ENCODE measurements at regions not wholly inside any gene's neighbourhood (a gene's known extent, or its start where the extent isn't known, plus 50 kb on each side); places are given as distances from the start of the nearest gene placed in this dataset.
A peak's percentile ranks its signal among the peaks of the same experiment; 100 is the strongest.

DNA sequence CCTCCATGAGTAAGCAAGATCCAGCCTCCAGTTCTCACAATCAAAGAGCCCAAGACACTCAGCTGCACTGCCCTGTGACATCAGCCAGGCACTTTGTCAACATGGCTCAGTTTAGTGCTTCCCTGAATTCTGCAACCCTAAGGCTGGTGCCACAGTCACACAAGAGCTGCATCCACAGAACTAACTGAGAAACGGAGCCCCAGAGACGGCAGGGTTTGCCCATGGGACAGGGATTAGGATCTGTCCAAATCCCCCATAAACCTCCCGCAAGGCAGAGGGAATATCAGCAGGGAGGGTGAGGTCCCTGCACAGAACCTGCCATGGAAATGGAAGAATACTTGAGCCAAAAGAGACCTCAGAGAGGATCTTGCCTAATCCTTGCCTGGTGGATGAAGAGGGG is 70.4 kb upstream of the UQCRFS1 start:
- no peak overlapping the region for H3K27ac ChIP-seq
- no peaks in the 10 kb centered on the region for H3K9me3 ChIP-seq (replicated peaks)
- H3K36me3 ChIP-seq: no peaks in the 10 kb centered on the region
- no peak overlapping the region for H3K4me3 ChIP-seq
- no peak for DNase-seq
- H3K4me1 ChIP-seq: no peaks in the 10 kb centered on the region
- H3K27me3 ChIP-seq: peaks cover 6% of the 10 kb centered on the region

DNA sequence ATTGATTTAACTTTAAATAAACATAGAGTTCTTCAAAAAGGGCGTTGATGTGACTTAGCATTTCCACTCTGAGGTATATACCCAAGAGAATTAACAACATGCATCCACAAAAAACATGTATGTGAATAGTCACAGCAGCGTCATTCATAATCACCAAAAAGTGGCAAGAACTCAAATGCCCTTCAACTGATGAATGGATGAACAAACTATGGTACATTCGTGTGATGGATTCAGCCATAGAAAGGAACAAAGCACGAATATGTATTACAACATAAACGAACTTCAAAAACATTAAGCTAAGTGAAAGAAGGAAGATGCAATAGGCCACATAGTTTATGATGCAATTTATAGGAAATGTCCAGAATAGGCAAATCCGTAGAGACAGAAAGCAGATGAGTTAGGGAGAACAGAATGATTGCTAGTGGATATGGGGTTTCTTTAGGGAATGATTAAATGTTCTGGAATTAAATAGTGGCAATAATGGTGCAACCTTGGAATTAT is 72.3 kb upstream of the UQCRFS1 start:
- Histone ChIP-seq H3K4me3 (no peak overlapping the region), H3K27me3 (peaks cover 6% of the 10 kb centered on the region), H3K36me3 (no peaks in the 10 kb centered on the region), H3K4me1 (no peaks in the 10 kb centered on the region), H3K9me3 (replicated peaks) (no peaks in the 10 kb centered on the region), H3K27ac (no peak overlapping the region)
- DNase-seq: no peak

DNA sequence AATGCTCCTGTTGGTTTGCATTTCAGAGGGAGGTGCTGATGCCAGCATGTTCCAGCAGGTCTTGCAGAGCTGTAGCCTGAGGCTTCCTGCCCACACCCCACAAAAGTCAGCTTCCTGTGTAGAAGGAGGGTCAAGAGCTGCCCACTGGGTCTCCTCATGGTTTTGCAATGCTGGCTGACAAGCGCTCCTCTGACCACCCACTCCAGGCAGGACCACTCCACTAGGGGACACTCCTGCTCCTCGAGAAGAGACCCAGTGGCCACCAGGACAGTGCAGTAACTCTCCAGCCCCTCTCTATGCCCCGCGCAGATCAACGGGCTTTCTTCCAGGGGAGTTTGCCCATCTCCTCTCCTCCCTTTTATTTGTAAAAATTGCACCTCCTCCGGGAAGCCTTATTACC is 72.9 kb upstream of the UQCRFS1 start:
- Histone ChIP-seq H3K9me3 (replicated peaks) (no peaks in the 10 kb centered on the region), H3K27ac (no peak overlapping the region), H3K27me3 (peaks cover 6% of the 10 kb centered on the region), H3K4me3 (no peak overlapping the region), H3K36me3 (no peaks in the 10 kb centered on the region), H3K4me1 (no peaks in the 10 kb centered on the region)
- DNase-seq: peak; percentile 31 to 45

DNA sequence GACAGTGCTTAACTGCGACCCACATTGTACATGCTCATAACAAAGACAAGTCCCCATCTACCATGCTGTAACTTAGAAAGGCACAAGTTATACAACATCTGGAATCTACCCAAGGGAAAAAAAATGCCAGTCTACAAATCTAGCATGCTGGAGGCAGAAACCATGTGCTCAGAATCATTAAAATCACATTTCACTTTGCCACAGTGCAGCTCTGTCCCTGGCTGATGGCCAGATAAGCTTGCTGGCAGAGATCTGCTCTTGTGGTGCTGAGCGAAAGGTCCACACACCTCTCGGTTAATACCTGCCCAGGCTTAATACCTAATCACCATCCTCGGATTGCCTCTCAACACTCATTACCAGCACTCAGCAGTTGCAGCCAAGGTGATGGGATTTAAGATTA is 74.1 kb upstream of the UQCRFS1 start:
- Histone ChIP-seq H3K4me3 (no peak overlapping the region), H3K4me1 (no peaks in the 10 kb centered on the region), H3K36me3 (no peaks in the 10 kb centered on the region), H3K27ac (no peak overlapping the region), H3K9me3 (replicated peaks) (no peaks in the 10 kb centered on the region), H3K27me3 (peaks cover 11% of the 10 kb centered on the region)
- DNase-seq: no peak

DNA sequence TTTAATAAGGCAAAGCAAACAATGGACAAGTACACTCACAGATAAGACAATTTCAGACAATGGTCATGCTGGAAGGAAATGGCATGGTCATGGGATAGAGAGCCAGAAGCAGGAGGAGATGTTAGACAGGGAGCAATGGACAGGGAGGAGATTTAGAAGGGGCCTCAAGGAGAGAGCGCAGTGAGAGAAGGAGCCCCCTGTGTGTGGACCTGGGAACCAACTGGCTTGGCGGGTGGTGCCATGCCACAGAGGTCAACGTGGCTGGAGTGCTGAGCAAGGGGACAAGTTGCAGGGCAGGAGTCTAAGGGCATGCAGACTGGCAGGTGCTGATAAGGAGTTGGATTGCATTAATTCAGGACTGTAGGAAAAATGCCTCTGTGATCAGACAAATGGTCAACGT is 75.3 kb upstream of the UQCRFS1 start:
- no peaks in the 10 kb centered on the region for H3K9me3 ChIP-seq (replicated peaks)
- H3K27ac ChIP-seq: no peak overlapping the region
- H3K36me3 ChIP-seq: no peaks in the 10 kb centered on the region
- H3K27me3 ChIP-seq: peaks cover 11% of the 10 kb centered on the region
- H3K4me1 ChIP-seq: no peaks in the 10 kb centered on the region
- DNase-seq: no peak
- no peak overlapping the region for H3K4me3 ChIP-seq

DNA sequence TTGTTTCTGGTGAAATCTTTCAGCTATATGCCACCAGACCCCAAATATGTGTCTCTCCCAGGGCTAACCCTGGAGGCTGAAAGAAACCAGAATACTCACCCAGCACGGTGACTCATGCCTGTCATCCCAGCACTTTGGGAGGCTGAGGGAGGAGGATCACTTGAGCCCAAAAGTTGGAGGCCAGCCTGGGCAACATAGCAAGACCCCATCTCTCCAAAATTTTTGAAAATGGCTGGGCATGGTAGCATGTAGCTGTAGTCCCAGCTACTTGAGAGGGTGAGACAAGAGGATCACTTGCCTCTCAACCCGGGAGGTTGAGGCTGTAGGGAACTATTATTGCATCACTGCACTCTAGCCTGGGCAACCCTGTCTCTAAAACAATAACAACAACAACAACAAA is 76.1 kb upstream of the UQCRFS1 start:
- Histone ChIP-seq H3K27ac (no peak overlapping the region), H3K36me3 (no peaks in the 10 kb centered on the region), H3K4me3 (no peak overlapping the region), H3K27me3 (peaks cover 11% of the 10 kb centered on the region), H3K9me3 (replicated peaks) (no peaks in the 10 kb centered on the region), H3K4me1 (no peaks in the 10 kb centered on the region)
- DNase-seq: no peak

DNA sequence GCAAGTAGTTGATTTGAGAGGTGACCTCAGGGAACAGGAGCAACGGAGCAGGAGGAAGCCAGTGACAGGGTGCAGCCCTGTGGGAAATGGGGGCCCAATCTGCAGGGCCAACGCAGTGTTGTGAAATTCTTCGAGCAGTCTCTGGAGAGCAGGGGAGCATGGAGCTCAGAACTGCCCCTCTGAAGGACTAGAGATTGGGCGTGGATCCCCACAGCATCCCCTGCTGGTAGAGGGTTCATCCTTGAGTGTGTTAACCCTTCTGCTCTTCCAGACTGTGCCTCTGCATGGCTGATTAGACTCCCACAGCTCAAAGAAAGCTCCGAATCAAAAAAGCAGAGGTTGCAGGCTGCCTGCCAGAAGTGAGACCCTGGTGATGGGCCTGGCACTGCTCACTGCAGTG is 77.9 kb upstream of the UQCRFS1 start:
- H3K36me3 ChIP-seq: no peaks in the 10 kb centered on the region
- H3K27ac ChIP-seq: no peak overlapping the region
- peaks cover 5% of the 10 kb centered on the region; the same call in 1 of the 2 replicates for H3K27me3 ChIP-seq
- no peak for DNase-seq
- H3K4me3 ChIP-seq: no peak overlapping the region
- no peaks in the 10 kb centered on the region for H3K9me3 ChIP-seq (replicated peaks)
- H3K4me1 ChIP-seq: no peaks in the 10 kb centered on the region

DNA sequence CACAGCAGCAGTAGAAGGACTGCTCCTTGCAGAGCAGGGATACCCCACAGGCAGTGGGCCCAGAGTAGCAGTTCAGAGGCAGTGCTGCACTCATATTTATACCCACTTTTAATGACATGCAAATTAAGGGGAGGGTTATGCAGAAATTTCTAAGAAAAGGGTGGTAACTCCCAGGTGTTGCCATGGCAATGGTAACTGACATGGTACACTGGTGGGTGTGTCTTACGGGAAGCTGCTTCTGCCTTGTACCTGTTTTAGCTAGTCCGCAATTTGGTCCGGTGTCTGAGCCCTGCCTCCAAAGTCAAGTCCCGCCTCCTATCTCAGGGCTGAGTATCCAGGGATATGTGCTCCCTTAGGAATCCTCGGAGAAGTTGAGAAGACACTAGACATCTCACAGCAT is 79.2 kb upstream of the UQCRFS1 start:
- no peak overlapping the region for H3K27ac ChIP-seq
- H3K9me3 ChIP-seq (replicated peaks): no peaks in the 10 kb centered on the region
- DNase-seq: no peak
- no peaks in the 10 kb centered on the region for H3K4me1 ChIP-seq
- H3K36me3 ChIP-seq: no peaks in the 10 kb centered on the region
- no peak overlapping the region for H3K4me3 ChIP-seq
- peaks cover 5% of the 10 kb centered on the region; the same call in 1 of the 2 replicates for H3K27me3 ChIP-seq

DNA sequence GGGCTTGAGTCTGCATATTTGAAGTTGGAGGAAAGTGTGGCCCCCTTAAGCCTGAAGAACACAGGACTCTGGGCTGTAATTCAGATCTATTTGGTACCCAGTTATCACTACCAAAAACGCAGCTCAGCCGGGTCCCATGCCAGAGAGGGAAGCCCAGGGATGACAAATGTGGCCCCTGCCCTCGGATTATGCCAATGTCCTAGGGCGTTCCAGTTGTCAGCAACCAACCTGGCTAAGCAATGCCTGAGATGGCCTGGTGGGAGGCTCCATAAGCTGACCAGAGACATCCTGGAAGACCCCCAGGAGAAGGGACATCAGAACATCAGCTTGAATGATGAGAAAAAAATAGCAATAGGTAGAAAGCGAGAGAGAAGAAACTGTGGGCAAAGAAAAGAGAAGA is 79.6 kb upstream of the UQCRFS1 start:
- DNase-seq: no peak
- Histone ChIP-seq H3K4me1 (no peaks in the 10 kb centered on the region), H3K4me3 (no peak overlapping the region), H3K9me3 (replicated peaks) (no peaks in the 10 kb centered on the region), H3K36me3 (no peaks in the 10 kb centered on the region), H3K27me3 (peaks cover 5% of the 10 kb centered on the region; the same call in 1 of the 2 replicates), H3K27ac (no peak overlapping the region)

DNA sequence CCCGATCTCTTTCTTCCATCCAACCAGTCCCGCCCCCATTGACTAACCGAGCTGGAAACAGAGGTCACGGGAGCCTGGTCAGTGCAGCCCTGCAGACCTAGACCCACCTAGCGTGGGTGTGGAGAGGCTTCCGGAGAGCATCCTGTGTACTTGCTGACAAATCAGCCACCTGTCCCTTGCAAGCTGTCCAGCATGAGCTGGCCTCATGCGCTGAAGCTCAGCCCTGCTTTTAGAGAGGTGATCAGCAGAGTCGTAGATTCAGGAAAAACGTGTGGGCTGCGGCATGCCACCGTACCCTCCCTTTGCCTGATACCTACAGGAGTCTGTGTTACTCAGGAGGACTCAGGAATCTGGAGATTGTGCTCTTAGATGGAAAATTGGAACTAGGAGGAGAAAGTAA is 80.3 kb upstream of the UQCRFS1 start:
- Histone ChIP-seq H3K36me3 (no peaks in the 10 kb centered on the region), H3K27me3 (peaks cover 10% of the 10 kb centered on the region; the same call in 1 of the 2 replicates), H3K4me1 (no peaks in the 10 kb centered on the region), H3K4me3 (no peak overlapping the region), H3K27ac (no peak overlapping the region), H3K9me3 (replicated peaks) (no peaks in the 10 kb centered on the region)
- no peak for DNase-seq

DNA sequence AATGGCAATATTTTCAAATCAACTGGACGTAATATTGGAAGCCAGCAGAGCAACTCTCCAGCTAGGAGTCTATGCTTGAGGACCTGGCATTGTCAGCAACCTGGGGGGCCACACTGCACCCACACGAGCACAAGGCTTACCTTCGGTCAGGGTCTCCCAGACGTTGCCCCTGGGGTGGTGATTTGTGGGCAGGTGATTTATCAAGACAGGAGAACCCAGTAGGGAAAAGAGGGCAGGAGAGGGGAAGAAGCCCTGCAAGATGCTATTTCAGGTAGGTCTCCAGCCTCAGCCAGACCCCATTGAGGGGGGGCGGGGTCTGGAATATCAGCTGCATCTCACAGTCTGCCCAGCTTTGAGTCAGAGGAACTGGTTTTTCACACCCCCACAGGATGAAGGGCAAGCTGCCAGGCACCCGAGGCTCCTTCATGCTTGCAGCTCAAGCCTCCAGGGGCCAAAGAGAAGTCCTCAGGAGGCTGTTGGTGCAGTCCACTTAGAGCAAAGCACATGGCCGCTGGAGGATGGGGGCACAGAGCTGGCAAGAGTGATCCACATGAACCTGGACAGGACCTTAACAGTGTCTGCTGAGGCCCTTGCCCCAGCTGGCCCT is 80.9 kb upstream of the UQCRFS1 start:
- Histone ChIP-seq H3K27ac (no peak overlapping the region), H3K4me1 (no peaks in the 10 kb centered on the region), H3K36me3 (no peaks in the 10 kb centered on the region), H3K27me3 (peaks cover 13% of the 10 kb centered on the region; the same call in 1 of the 2 replicates), H3K9me3 (replicated peaks) (no peaks in the 10 kb centered on the region), H3K4me3 (no peak overlapping the region)
- DNase-seq: no peak

DNA sequence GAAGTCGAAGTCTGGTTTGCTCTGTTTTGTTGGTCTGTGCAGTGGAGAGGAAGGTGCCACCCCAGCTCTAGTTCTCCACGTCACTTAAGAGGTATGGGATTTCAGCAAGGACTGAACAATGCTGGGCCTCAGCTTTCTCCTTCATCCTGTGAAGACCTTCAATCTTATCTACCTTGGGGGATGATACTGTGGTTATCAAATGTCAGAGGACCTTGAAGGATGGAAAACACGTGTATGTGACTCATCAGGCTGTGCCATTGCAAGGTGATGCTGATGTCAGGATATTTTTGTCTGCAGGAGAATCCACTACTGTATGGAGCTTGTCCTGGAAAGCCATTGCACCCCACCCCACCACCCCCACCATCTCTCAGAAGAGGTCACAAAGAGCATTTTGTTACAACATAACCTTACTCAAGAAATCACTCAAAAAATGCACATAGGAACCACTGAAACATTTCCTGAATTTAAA is 81.4 kb upstream of the UQCRFS1 start:
- DNase-seq: no peak
- Histone ChIP-seq H3K36me3 (no peaks in the 10 kb centered on the region), H3K4me1 (no peaks in the 10 kb centered on the region), H3K9me3 (replicated peaks) (no peaks in the 10 kb centered on the region), H3K27me3 (peaks cover 13% of the 10 kb centered on the region; the same call in 1 of the 2 replicates), H3K4me3 (no peak overlapping the region), H3K27ac (no peak overlapping the region)

DNA sequence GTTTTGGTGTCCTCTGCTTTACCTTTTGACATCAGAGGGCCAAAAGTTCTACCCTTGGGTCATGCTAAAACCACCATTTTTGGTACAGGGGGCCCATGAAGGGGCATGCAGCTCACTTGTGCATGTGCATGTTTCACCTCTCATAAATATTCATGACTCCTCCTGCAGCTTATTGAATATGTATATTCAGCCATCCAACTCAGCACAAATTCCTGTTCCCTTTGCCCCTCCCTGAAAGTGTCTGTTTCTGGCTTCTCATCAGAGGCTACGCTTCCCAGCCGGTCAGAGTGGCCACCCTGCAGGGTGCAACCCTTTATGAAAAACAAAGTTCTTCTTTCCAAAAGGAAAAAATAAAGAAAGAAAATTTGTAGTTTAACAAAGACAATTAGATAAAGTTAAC is 82.3 kb upstream of the UQCRFS1 start:
- no peaks in the 10 kb centered on the region for H3K36me3 ChIP-seq
- H3K4me3 ChIP-seq: no peak overlapping the region
- no peaks in the 10 kb centered on the region for H3K9me3 ChIP-seq (replicated peaks)
- no peaks in the 10 kb centered on the region for H3K4me1 ChIP-seq
- H3K27ac ChIP-seq: no peak overlapping the region
- peaks cover 13% of the 10 kb centered on the region; the same call in 1 of the 2 replicates for H3K27me3 ChIP-seq
- no peak for DNase-seq

DNA sequence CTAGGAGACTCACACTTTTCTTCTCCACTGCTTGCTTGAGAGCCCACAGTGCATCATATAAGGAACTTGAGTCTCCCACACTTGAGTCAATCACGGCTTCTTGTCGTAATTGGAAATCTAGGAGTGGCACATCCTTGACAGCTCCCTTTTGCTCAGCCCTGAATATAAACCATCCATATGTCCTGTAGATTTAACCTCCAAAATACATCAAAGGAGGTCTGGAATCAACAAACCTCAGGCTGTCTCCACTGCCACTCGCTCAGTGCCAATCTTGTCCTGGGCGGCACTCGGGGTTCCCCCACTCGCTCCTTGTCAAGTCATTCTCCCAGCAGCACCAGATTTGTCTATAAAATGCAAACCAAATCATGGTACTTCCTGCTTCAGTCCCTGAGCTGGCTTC is 84.4 kb upstream of the UQCRFS1 start:
- peaks cover 8% of the 10 kb centered on the region; the same call in 1 of the 2 replicates for H3K27me3 ChIP-seq
- no peak overlapping the region for H3K27ac ChIP-seq
- no peaks in the 10 kb centered on the region for H3K4me1 ChIP-seq
- no peaks in the 10 kb centered on the region for H3K9me3 ChIP-seq (replicated peaks)
- DNase-seq: no peak
- H3K36me3 ChIP-seq: no peaks in the 10 kb centered on the region
- H3K4me3 ChIP-seq: no peak overlapping the region

DNA sequence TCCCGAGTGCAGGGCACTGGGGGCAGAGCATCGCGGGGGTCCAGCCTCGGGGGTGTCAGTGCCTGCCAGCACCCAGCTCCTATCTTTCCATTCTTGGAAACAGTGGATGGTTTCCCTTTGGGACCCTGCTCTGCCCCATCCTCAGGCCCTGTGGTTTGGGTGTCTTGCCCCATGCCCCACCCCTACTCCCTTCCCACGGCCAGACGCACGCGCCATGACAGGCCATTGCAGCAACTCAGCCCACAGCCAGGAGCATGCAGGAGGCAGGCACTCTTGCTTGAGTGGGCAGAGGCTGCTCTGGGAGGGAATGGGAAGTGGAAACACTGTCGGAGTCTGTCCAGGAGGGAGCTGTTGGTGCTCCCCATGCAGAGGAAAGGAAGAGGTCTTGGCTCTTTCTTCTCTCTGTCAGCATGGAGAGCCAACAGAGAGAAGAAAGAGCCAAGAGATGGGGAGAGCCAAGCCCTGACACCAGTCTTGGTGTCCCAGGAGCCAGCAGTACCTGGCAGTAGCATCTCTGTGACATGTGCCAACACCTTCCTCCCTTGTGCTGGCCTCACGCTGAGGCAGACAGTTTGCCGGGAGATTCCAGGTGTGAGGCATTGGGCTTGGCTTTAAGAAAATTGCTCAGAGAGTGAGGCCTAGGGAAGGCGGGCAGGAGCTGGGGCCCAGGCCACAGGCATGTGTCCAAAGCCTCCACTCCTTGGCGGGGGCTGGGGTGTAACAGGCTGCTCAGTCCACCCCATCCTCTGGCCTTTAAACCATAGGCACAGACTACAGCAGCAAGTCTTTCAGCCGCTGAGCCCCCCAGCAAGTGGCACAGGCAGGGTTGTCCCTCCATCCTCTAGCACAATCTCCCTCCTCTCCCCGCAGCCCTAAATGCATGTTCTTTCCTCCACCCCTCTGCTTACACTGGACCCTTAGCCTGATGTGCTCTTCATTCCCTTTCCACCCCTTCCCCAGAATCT is 86.7 kb upstream of the UQCRFS1 start:
- Histone ChIP-seq H3K36me3 (no peaks in the 10 kb centered on the region), H3K4me1 (no peaks in the 10 kb centered on the region), H3K27ac (no peak overlapping the region), H3K9me3 (replicated peaks) (no peaks in the 10 kb centered on the region), H3K27me3 (peaks cover 8% of the 10 kb centered on the region; the same call in 1 of the 2 replicates), H3K4me3 (no peak overlapping the region)
- DNase-seq: no peak
